SK-N-SH (cell line): ENCODE measurements at regions not wholly inside any gene's neighbourhood (a gene's known extent, or its start where the extent isn't known, plus 50 kb on each side); places are given as distances from the start of the nearest gene placed in this dataset.

ENCODE experiments used
- FOXJ3 ChIP-seq: sonication (generic); formaldehyde crosslinking; IDR thresholded peaks from 2 replicates; pipeline ENCODE4 v1.5.1; 2020; ENCODE audit warnings: mild to moderate bottlenecking, missing genetic modification reagents
- MEF2A ChIP-seq: IDR thresholded peaks from 2 replicates; pipeline ENCODE4 v1.4.0; 2012; ENCODE audit warnings: low read depth, borderline replicate concordance
- TEAD4 ChIP-seq: IDR thresholded peaks from 2 replicates; pipeline ENCODE4 v1.4.0; 2012; ENCODE audit warnings: mild to moderate bottlenecking, borderline replicate concordance; ENCODE audit not compliant: insufficient read depth
- TF ChIP-seq, protein P1 (sequence below): IDR thresholded peaks from 2 replicates; pipeline ENCODE4; 2012

GRCh38 chr3:8261018-8261417, 240.6 kb upstream of the LMCD1 start:
- TF ChIP-seq TEAD4 (no peak), MEF2A (no peak), FOXJ3 (CRISPR knock-in tag) (no peak)
- TF ChIP-seq, protein P1, sequence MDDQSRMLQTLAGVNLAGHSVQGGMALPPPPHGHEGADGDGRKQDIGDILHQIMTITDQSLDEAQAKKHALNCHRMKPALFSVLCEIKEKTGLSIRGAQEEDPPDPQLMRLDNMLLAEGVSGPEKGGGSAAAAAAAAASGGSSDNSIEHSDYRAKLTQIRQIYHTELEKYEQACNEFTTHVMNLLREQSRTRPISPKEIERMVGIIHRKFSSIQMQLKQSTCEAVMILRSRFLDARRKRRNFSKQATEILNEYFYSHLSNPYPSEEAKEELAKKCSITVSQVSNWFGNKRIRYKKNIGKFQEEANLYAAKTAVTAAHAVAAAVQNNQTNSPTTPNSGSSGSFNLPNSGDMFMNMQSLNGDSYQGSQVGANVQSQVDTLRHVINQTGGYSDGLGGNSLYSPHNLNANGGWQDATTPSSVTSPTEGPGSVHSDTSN = no peak
